Stomach (tissue), 8 donors: ENCODE measurements at regions not wholly inside any gene's neighbourhood (a gene's known extent, or its start where the extent isn't known, plus 50 kb on each side); places are given as distances from the start of the nearest gene placed in this dataset.

ENCODE experiments used
- DNase-seq, 2 donors: peaks; one replicate each; pipeline versions ENCODE4 v3.0.0 to v3.0.0-alpha.2; 2013 to 2019
- H3K27ac ChIP-seq, 5 donors: fragments of 200-600 bp in 4 of 5; sonication (generic) in 4 of 5; one replicate each; pipeline ENCODE4 v1.5.1; 2013 to 2019; ENCODE audit warnings: mild to moderate bottlenecking in 1 of 5, moderate library complexity in 1 of 5
- H3K27me3 ChIP-seq, 3 donors: fragments of 200-600 bp; sonication (generic); one replicate each; pipeline ENCODE4 v1.5.1; 2017 to 2019; ENCODE audit warnings: mixed run types in 1 of 3
- H3K36me3 ChIP-seq, 4 donors: fragments of 200-600 bp; sonication (generic); 1 replicate in 3 of 4; 2 replicates in 1 of 4; pipeline ENCODE4 v1.5.1; 2016 to 2019
- H3K4me1 ChIP-seq, 4 donors: fragments of 200-600 bp; sonication (generic); one replicate each; pipeline ENCODE4 v1.5.1; 2016 to 2019
- H3K4me3 ChIP-seq, 4 donors: fragments of 200-600 bp; sonication (generic) in 3 of 4; one replicate each; pipeline ENCODE4 v1.5.1; 2016 to 2019; ENCODE audit warnings: mild to moderate bottlenecking in 1 of 4
- H3K9me3 ChIP-seq, 4 donors: fragments of 200-600 bp; sonication (generic); one replicate each; pipeline ENCODE4 v1.5.1; 2016 to 2019
- CTCF ChIP-seq, 7 experiments: fragments of 450-650 bp in 4 of 7; fragments of 200-600 bp in 3 of 7; sonication (generic) in 3 of 7; IDR thresholded peaks; one replicate each; pipeline ENCODE4 v1.5.1; 2016 to 2019; ENCODE audit warnings: antibody characterized with exemption in 7 of 7, control low read depth in 2 of 7, mild to moderate bottlenecking in 1 of 7
- EP300 ChIP-seq: sonication (generic); formaldehyde crosslinking; IDR thresholded peaks from one replicate; pipeline ENCODE4 v1.6.1; 2017; ENCODE audit warnings: antibody characterized with exemption
- POLR2A ChIP-seq, 4 donors: fragments of 450-650 bp; IDR thresholded peaks; one replicate each; pipeline ENCODE4 v1.6.1; 2016; ENCODE audit warnings: antibody characterized with exemption in 4 of 4, control low read depth in 2 of 4, mild to moderate bottlenecking in 1 of 4, moderate library complexity in 1 of 4
- POLR2AphosphoS5 ChIP-seq, 3 donors: sonication (generic); formaldehyde crosslinking; IDR thresholded peaks; one replicate each; pipeline ENCODE4 v1.6.1; 2016; ENCODE audit warnings: antibody characterized with exemption in 3 of 3
- WGBS, 5 donors: extraction: QIAGEN DNeasy Blood & Tissue Kit in 3 of 5; methylation state at CpG; one replicate each; pipeline versions ENCODE4 v1.1.5 to v1.1.7; 2013 to 2018; 5-methylcytosine and 5-hydroxymethylcytosine counted together
- intact Hi-C: fragments of 100-400 bp; cut with DNase I; formaldehyde crosslinking; loops from one replicate; pipeline ENCODE4 v1.15.1; 2023; ENCODE audit warnings: low total_unique reads
- donor health status: healthy with polysubstance abuse.
- donor health status: Bipolar disorder and iron deficiency.
- donor health status: healthy.

GRCh38 chr4:125397226-125397625, 82.5 kb downstream of the FAT4 start:
- H3K27ac ChIP-seq: no peak overlapping the region
- TF ChIP-seq POLR2AphosphoS5 (IDR thresholded peaks at IDR 0.05): no peak
- TF ChIP-seq POLR2A (IDR thresholded peaks at IDR 0.05): no peak
- TF ChIP-seq CTCF (IDR thresholded peaks at IDR 0.05): no peak
- TF ChIP-seq EP300: no peak
- peaks cover 0 to 22% (median 0%) of the 10 kb centered on the region in 4 donors for H3K4me1 ChIP-seq
- WGBS, 5 donors: 54 to 63% (median 58%) methylated on average over 2 of the region's 2 CpGs
- no peaks in the 10 kb centered on the region for H3K27me3 ChIP-seq
- intact Hi-C loops: no loop called here
- H3K9me3 ChIP-seq: no peaks in the 10 kb centered on the region
- H3K36me3 ChIP-seq: no peaks in the 10 kb centered on the region
- no peak for DNase-seq
- no peak overlapping the region for H3K4me3 ChIP-seq

- no peaks in the 10 kb centered on the region for H3K9me3 ChIP-seq
- intact Hi-C loops: no loop called here
- H3K4me1 ChIP-seq: peaks cover 0 to 14% (median 0%) of the 10 kb centered on the region in 4 donors
- H3K27ac ChIP-seq: no peak overlapping the region
- no peaks in the 10 kb centered on the region for H3K36me3 ChIP-seq
- no peak for TF ChIP-seq CTCF (IDR thresholded peaks at IDR 0.05)
- no peak for TF ChIP-seq POLR2AphosphoS5 (IDR thresholded peaks at IDR 0.05)
- TF ChIP-seq POLR2A (IDR thresholded peaks at IDR 0.05): no peak
- TF ChIP-seq EP300: no peak
- no peaks in the 10 kb centered on the region for H3K27me3 ChIP-seq
- no peak for DNase-seq
- 61 to 68% (median 63%) methylated on average over 9 of the region's 9 CpGs for WGBS, 5 donors
- H3K4me3 ChIP-seq: no peak overlapping the region
These were observed 83.7 kb downstream of the FAT4 start for GRCh38 chr4:125398263-125399002.

- Histone ChIP-seq H3K4me3 (no peak overlapping the region), H3K9me3 (no peaks in the 10 kb centered on the region), H3K27ac (no peak overlapping the region), H3K36me3 (no peaks in the 10 kb centered on the region), H3K27me3 (no peaks in the 10 kb centered on the region), H3K4me1 (peaks cover 0 to 6% (median 0%) of the 10 kb centered on the region in 4 donors)
- 27 to 31% (median 28%) methylated on average over 3 of the region's 3 CpGs for WGBS, 5 donors
- intact Hi-C loops: no loop called here
- DNase-seq: no peak
- TF ChIP-seq POLR2A (IDR thresholded peaks at IDR 0.05): no peak
- no peak for TF ChIP-seq CTCF (IDR thresholded peaks at IDR 0.05)
- TF ChIP-seq EP300: no peak
These were observed 86.0 kb downstream of the FAT4 start for GRCh38 chr4:125400756-125401155.

GRCh38 chr4:125401784-125402183, 87.0 kb downstream of the FAT4 start:
- Histone ChIP-seq H3K4me3 (no peak overlapping the region), H3K27me3 (no peaks in the 10 kb centered on the region), H3K36me3 (no peaks in the 10 kb centered on the region), H3K9me3 (no peaks in the 10 kb centered on the region), H3K4me1 (peaks cover 0 to 6% (median 0%) of the 10 kb centered on the region in 4 donors), H3K27ac (no peak overlapping the region)
- no peak for DNase-seq
- WGBS, 5 donors: 70 to 74% (median 72%) methylated on average over 2 of the region's 2 CpGs
- intact Hi-C loops: no loop called here
- TF ChIP-seq POLR2A (IDR thresholded peaks at IDR 0.05): no peak
- TF ChIP-seq POLR2AphosphoS5 (IDR thresholded peaks at IDR 0.05): no peak
- no peak for TF ChIP-seq EP300
- TF ChIP-seq CTCF (IDR thresholded peaks at IDR 0.05): no peak
